GM19043 (cell line): ENCODE measurements at regions not wholly inside any gene's neighbourhood (a gene's known extent, or its start where the extent isn't known, plus 50 kb on each side); places are given as distances from the start of the nearest gene placed in this dataset.

Experiments used
- ATAC-seq: cut with Tn5 transposase; IDR thresholded peaks from one replicate; pipeline ENCODE4 v1.9.1; 2021; ENCODE audit warnings: low read depth; ENCODE audit not compliant: unreplicated experiment

GRCh38 chrY:15594179-15594578 is 1069.8 kb downstream of the NLGN4Y start:
- ATAC-seq, result no peak

- ATAC-seq, result no peak
Measured at GRCh38 chrY:15600565-15600964, 1076.2 kb downstream of the NLGN4Y start.

GRCh38 chrY:15624370-15624769 is 1100.0 kb downstream of the NLGN4Y start:
- no peak for ATAC-seq

GRCh38 chrY:15624928-15625327 is 1100.6 kb downstream of the NLGN4Y start:
- ATAC-seq, result no peak

DNA sequence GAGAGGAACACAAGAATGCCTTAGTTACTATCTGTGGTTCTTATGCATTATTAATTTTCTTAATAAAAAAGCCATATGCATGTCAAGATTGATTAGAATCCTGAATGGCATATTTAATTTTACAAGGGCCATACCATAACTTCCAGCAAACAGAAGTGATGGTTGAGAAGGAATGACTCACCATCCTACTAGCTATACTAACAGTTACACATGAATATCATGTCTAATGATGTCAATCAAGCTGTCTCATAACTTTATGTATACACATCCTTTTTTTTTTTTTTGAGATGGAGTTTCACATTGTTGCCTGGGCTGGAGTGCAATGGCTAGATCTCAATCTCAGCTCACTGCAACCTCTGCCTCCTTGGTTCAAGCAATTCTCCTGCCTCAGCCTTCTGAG is 1123.9 kb downstream of the NLGN4Y start:
- no peak for ATAC-seq

DNA sequence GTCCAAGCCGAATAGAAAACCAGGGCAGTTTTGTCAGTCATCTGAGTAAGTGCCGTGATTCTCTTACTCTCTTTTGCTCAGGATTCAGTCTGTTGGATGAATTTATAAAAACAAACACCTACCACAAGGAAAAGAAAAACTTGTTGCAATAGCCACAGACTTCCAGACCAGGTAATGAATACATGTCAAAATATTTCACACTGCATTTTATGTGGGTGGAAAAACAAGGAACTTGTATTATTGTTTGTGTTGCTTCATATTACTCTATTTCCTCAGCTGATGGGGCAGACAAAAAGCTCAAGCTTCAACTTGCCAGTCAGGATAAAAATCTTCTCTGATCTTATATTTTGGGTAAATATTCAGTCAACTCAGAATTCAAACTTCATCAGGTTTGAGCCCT is 1125.7 kb downstream of the NLGN4Y start:
- ATAC-seq, result no peak

DNA sequence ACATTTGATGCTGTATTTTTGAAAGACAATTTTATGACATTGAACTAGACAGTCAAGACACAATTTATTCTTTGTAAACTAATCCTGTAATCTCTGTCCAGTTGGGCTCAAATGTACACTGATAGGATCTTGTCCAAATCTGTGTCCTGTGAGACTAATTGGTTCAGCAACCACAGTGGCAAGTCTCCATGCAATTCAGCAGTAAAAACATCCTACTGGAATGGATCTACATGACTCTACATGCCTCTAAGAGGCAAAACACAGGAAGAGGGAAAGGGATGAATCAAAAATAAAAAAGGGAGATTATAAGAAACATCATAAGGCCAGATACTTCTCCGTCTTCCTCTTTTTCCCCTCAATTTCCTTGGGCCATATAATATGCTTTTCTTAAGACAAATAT is 1164.2 kb downstream of the NLGN4Y start:
- no peak for ATAC-seq

DNA sequence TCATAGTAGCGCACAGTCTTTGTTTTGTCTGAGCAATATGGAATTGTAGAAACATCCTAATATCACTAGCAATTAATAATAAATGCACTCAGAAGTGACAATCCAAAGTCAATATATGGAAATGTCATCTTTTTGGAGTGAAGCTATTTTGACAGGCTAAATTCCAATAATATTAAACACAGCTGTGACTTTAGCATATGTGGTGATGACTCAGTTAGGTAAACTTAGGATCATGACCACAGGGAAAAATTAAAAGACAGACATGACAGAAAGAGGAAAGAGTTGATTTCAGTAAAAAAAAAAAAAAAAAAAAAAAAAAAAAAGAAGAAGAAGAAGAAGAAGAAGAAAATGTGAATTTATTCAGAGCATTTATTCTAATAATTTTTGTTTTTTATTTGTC is 1165.7 kb downstream of the NLGN4Y start:
- no peak for ATAC-seq

GRCh38 chrY:15702131-15702530 is 1177.8 kb downstream of the NLGN4Y start:
- no peak for ATAC-seq

DNA sequence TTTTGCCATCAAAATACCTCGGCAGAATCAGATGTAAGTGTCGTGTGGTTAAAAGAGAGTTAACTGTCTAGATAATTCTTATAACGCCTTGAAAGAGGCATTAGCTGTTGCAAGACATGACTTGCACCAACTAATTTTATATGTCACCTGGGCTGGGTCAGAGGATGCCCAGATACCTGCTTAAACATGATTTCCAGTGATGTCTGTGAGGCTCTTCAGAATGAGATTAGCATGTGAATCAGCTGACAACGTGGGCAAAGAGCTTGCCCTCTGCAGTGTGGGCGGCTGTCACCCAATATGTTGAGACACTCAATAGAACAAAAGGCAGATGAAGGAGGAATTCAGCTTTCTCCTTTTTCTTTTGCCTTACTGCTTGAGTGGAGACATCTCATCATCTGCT is 1180.6 kb downstream of the NLGN4Y start:
- ATAC-seq, result no peak

DNA sequence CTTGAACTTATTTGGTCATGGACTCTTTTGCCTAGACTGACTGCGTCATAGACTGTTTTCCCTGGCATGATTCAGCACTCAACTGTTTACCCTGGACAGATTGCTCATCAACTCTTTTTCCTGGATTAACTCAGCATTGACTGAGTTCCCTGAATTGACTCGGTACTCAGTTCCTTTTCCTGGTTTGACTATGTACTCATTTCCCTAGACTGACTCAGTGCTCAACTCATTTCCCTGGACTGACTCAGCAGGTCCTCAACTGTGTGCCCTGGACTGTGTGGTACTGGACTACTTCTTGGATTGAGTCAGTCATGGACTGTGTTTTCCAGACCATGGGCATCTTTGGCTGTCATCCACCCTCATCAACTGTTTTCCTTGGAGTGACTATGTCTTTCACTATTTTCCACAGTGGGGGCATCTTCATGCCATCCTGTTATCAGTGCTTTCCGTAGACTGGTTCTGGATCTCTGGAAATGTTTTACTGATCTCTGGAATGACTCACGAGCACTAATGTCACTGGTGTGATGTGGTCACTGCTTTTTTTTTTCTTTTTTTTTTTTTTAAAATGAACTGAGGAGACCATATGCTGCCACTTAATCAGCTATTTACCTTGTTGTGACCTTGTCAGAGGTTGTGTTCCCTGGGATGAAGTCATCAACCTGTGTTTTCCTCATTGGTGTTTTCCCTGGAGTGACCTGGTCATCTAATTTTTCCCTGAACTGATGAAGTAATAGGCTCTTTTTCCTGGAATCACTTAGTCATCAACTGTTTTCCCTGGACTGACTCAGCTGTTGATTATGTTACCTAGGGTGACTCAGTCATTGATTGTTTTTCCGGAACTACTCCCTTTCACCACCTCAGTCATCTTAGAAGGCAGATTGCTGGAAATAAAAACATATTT is 1225.5 kb downstream of the NLGN4Y start:
- no peak for ATAC-seq

- ATAC-seq, result no peak
Measured at GRCh38 chrY:15751001-15751400, 1226.7 kb downstream of the NLGN4Y start.

DNA sequence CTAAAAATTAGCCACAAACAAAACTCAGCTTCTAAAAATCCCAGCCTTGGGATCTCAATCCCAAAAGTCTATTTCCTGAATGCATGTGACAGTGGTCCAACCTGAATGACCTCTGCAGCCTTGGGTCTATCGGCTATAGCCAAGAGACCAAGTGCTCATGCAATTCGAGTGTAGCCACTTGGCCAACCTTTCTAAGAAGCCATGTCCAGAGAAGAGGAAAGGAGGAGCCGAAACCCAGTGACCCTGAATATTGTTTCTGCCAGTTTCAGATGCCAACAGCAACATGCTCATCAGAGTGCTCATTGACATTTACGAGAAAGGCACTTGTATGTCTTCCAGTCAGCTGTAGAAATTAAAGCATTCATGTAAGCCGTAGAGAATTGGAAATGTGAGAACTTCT is 1231.9 kb downstream of the NLGN4Y start:
- no peak for ATAC-seq

GRCh38 chrY:15773579-15773978 is 1249.2 kb downstream of the NLGN4Y start:
- no peak for ATAC-seq

DNA sequence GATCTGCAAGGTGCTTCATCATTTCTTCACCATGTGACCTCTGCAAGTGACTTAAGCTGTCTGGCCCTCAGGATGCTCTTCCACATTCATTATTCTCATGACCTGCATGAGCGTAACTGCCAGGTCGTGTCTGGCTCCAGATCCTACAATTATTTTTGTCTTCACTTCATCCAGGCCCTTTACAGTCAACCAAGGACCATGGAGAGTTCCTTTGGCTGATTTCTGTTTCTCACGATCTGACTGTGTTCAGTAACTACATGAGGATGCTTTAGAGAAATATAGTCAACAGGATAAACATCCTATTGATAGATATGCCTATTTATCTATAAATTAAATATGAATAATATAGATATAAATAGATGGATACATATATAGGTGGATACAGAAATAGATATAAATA is 1251.6 kb downstream of the NLGN4Y start:
- no peak for ATAC-seq

DNA sequence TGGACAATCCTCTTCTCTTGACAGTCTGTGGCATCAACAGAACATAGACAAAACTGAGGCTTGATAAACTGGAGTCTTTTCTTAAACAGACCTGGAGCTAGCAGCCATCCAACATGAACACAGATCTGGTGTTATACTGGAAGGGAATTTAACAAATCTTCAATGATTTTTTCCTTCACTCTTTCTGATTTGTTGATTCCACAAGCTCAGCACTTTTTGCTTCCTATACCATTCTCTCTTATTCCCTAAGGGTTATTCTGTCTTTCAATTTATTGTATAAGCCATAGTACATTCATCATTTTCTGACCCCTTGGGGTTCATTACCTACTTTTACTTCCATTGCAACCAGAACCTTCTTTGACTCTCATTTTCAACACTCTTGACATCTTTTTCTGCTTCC is 1255.6 kb downstream of the NLGN4Y start:
- ATAC-seq, result no peak

- ATAC-seq, result no peak
Measured at GRCh38 chrY:15800021-15800420, 1275.7 kb downstream of the NLGN4Y start.

GRCh38 chrY:15805985-15806384 is 1281.7 kb downstream of the NLGN4Y start:
- no peak for ATAC-seq

- no peak for ATAC-seq
Measured at GRCh38 chrY:15814241-15814640, 1289.9 kb downstream of the NLGN4Y start.
